C4-2B (cell line): ENCODE measurements at regions not wholly inside any gene's neighbourhood (a gene's known extent, or its start where the extent isn't known, plus 50 kb on each side); places are given as distances from the start of the nearest gene placed in this dataset.

ENCODE experiments used
- CTCF ChIP-seq: fragments of 450-650 bp; conservative IDR thresholded peaks from 2 replicates; pipeline ENCODE4 v1.5.1; 2017; ENCODE audit warnings: mild to moderate bottlenecking
- ZFX ChIP-seq: fragments of 450-650 bp; IDR thresholded peaks from 2 replicates; pipeline ENCODE4 v1.6.1; 2017

DNA sequence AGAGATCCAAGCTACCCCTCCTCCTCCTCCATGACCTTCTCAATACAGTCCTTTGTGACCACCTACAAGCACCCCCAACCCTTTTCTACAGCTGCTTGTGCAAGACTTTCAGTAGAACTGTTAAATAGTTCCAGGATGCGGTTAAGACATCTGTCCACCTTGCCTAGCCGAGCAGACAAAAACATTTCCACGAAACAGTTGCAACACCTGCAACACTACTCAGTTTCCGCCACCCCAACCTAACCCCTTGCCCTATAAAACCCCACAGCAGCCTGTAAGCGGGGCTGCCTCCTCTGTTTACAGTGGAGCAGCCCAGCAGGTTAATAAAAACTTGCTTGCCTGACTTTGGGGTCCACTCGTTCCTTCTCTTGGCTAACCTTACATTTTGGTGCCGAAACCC lies 1803.5 kb upstream of the CDH6 start:
- no peak for TF ChIP-seq CTCF
- TF ChIP-seq ZFX, result no peak
